Neural progenitor cell (in vitro differentiated cells): ENCODE measurements at regions not wholly inside any gene's neighbourhood (a gene's known extent, or its start where the extent isn't known, plus 50 kb on each side); places are given as distances from the start of the nearest gene placed in this dataset.

ENCODE experiments used
- EZH2 ChIP-seq: fragments of 200-600 bp; sonication (generic); IDR thresholded peaks from 2 replicates; pipeline ENCODE4 v1.6.1; 2017; ENCODE audit warnings: antibody characterized with exemption, mild to moderate bottlenecking, moderate library complexity
- EZH2phosphoT487 ChIP-seq: fragments of 200-600 bp; sonication (generic); IDR thresholded peaks from 2 replicates; pipeline ENCODE4 v1.6.1; 2017; ENCODE audit warnings: antibody characterized with exemption
- TF ChIP-seq, protein P1 (sequence below): fragments of 200-600 bp; sonication (generic); IDR thresholded peaks from 2 replicates; pipeline ENCODE4 v1.5.1; 2017; ENCODE audit warnings: antibody characterized with exemption, mild to moderate bottlenecking

DNA sequence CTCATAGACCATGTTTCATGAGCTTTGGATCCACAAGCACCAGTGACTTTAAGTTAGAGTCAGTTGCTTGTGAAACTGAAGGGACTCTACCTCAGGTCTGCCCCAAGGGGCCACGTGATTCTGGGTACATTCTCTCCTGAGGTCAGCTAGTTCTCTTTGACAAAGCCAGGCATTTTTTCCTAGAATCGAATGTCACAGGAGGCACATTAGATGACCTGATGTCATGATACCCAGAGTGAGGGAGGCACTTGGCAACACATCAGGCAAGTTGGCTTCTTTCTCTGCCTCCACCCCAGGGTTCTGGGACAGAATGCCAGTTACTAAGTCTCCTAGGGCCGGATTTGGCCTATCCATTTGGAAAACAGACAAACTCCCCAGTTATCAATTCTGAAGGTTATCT is 93.0 kb downstream of the APIP start:
- TF ChIP-seq, protein P1, sequence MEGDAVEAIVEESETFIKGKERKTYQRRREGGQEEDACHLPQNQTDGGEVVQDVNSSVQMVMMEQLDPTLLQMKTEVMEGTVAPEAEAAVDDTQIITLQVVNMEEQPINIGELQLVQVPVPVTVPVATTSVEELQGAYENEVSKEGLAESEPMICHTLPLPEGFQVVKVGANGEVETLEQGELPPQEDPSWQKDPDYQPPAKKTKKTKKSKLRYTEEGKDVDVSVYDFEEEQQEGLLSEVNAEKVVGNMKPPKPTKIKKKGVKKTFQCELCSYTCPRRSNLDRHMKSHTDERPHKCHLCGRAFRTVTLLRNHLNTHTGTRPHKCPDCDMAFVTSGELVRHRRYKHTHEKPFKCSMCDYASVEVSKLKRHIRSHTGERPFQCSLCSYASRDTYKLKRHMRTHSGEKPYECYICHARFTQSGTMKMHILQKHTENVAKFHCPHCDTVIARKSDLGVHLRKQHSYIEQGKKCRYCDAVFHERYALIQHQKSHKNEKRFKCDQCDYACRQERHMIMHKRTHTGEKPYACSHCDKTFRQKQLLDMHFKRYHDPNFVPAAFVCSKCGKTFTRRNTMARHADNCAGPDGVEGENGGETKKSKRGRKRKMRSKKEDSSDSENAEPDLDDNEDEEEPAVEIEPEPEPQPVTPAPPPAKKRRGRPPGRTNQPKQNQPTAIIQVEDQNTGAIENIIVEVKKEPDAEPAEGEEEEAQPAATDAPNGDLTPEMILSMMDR = no peak
- no peak for TF ChIP-seq EZH2
- no peak for TF ChIP-seq EZH2phosphoT487
